ENCODE measurements at regions not wholly inside any gene's neighbourhood (a gene's known extent, or its start where the extent isn't known, plus 50 kb on each side); places are given as distances from the start of the nearest gene placed in this dataset.

- Histone ChIP-seq H3K79me2 (ENCODE audit: control insufficient read depth, insufficient read depth, low read length) (no peaks in the 10 kb centered on the region), H2AFZ (ENCODE audit: low read length) (no peak overlapping the region)
- no peak for TF ChIP-seq CTCF (conservative IDR thresholded peaks at IDR 0.05 in 1 of 2, IDR thresholded peaks at IDR 0.05 in 1 of 2; ENCODE audit: low read depth in 1 of 2, low read length in 2 of 2)
- TF ChIP-seq EZH2 (IDR thresholded peaks at IDR 0.05; ENCODE audit: low read length, missing control alignments), result no peak
These were observed 240.7 kb downstream of the COX7C start for GRCh38 chr5:86858442-86858841.

GRCh38 chr5:86861512-86861911, 243.8 kb downstream of the COX7C start:
- Histone ChIP-seq H4K20me1 (ENCODE audit: control insufficient read depth, extremely low read depth, insufficient read depth, low read length) (no peaks in the 10 kb centered on the region), H3K27me3 (ENCODE audit: control insufficient read depth, insufficient read depth, low read length) (no peaks in the 10 kb centered on the region), H3K4me3 (replicated peaks in 1 of 4; ENCODE audit: control extremely low read depth in 1 of 4, insufficient read depth in 1 of 4, low read depth in 3 of 4, low read length in 4 of 4) (no peak overlapping the region), H3K9me3 (ENCODE audit: control insufficient read depth, insufficient read depth, low read depth, low read length) (no peaks in the 10 kb centered on the region), H3K4me2 (ENCODE audit: extremely low read depth, insufficient read depth, low read length) (no peak overlapping the region), H3K79me2 (ENCODE audit: control insufficient read depth, insufficient read depth, low read length) (no peaks in the 10 kb centered on the region), H3K36me3 (ENCODE audit: control insufficient read depth, insufficient read depth, low read length) (no peaks in the 10 kb centered on the region), H3K4me1 (ENCODE audit: control insufficient read depth, extremely low read depth, insufficient read depth, low read length) (no peaks in the 10 kb centered on the region), H3K9ac (ENCODE audit: insufficient read depth, low read length) (no peak overlapping the region), H3K27ac (ENCODE audit: insufficient read depth, low read length) (no peak overlapping the region), H2AFZ (ENCODE audit: low read length) (no peak overlapping the region)
- no peak for DNase-seq (ENCODE audit: low read depth in 2 of 2)
- TF ChIP-seq EZH2 (IDR thresholded peaks at IDR 0.05; ENCODE audit: low read length, missing control alignments) (no peak), CTCF (conservative IDR thresholded peaks at IDR 0.05 in 1 of 2, IDR thresholded peaks at IDR 0.05 in 1 of 2; ENCODE audit: low read depth in 1 of 2, low read length in 2 of 2) (no peak)

More at GRCh38 chr5:86858442-86858841, 240.7 kb downstream of the COX7C start:
- no peaks in the 10 kb centered on the region for H3K9me3 ChIP-seq (ENCODE audit: control insufficient read depth, insufficient read depth, low read depth, low read length)
- no peak overlapping the region for H3K4me2 ChIP-seq (ENCODE audit: extremely low read depth, insufficient read depth, low read length)
- no peak overlapping the region for H3K4me3 ChIP-seq (replicated peaks in 1 of 4; ENCODE audit: control extremely low read depth in 1 of 4, insufficient read depth in 1 of 4, low read depth in 3 of 4, low read length in 4 of 4)
- H3K4me1 ChIP-seq (ENCODE audit: control insufficient read depth, extremely low read depth, insufficient read depth, low read length), result no peaks in the 10 kb centered on the region
- H3K27ac ChIP-seq (ENCODE audit: insufficient read depth, low read length), result no peak overlapping the region
- H3K27me3 ChIP-seq (ENCODE audit: control insufficient read depth, insufficient read depth, low read length), result no peaks in the 10 kb centered on the region
- no peaks in the 10 kb centered on the region for H3K36me3 ChIP-seq (ENCODE audit: control insufficient read depth, insufficient read depth, low read length)
- DNase-seq (ENCODE audit: low read depth in 2 of 2), result peak in 1 of 2 donors; percentile 60
- no peak overlapping the region for H3K9ac ChIP-seq (ENCODE audit: insufficient read depth, low read length)
- H4K20me1 ChIP-seq (ENCODE audit: control insufficient read depth, extremely low read depth, insufficient read depth, low read length), result no peaks in the 10 kb centered on the region

GRCh38 chr5:86862093-86862492, 244.4 kb downstream of the COX7C start:
- Histone ChIP-seq H3K9ac (ENCODE audit: insufficient read depth, low read length) (no peak overlapping the region), H3K4me1 (ENCODE audit: control insufficient read depth, extremely low read depth, insufficient read depth, low read length) (no peaks in the 10 kb centered on the region), H4K20me1 (ENCODE audit: control insufficient read depth, extremely low read depth, insufficient read depth, low read length) (no peaks in the 10 kb centered on the region), H3K79me2 (ENCODE audit: control insufficient read depth, insufficient read depth, low read length) (no peaks in the 10 kb centered on the region), H3K4me3 (replicated peaks in 1 of 4; ENCODE audit: control extremely low read depth in 1 of 4, insufficient read depth in 1 of 4, low read depth in 3 of 4, low read length in 4 of 4) (no peak overlapping the region), H3K36me3 (ENCODE audit: control insufficient read depth, insufficient read depth, low read length) (no peaks in the 10 kb centered on the region), H3K4me2 (ENCODE audit: extremely low read depth, insufficient read depth, low read length) (no peak overlapping the region), H2AFZ (ENCODE audit: low read length) (no peak overlapping the region), H3K9me3 (ENCODE audit: control insufficient read depth, insufficient read depth, low read depth, low read length) (no peaks in the 10 kb centered on the region), H3K27me3 (ENCODE audit: control insufficient read depth, insufficient read depth, low read length) (no peaks in the 10 kb centered on the region), H3K27ac (ENCODE audit: insufficient read depth, low read length) (no peak overlapping the region)
- DNase-seq (ENCODE audit: low read depth in 2 of 2), result no peak
- no peak for TF ChIP-seq CTCF (conservative IDR thresholded peaks at IDR 0.05 in 1 of 2, IDR thresholded peaks at IDR 0.05 in 1 of 2; ENCODE audit: low read depth in 1 of 2, low read length in 2 of 2)
- no peak for TF ChIP-seq EZH2 (IDR thresholded peaks at IDR 0.05; ENCODE audit: low read length, missing control alignments)
